Mammary epithelial cell (primary cell): ENCODE measurements at regions not wholly inside any gene's neighbourhood (a gene's known extent, or its start where the extent isn't known, plus 50 kb on each side); places are given as distances from the start of the nearest gene placed in this dataset.

Experiments
- CTCF ChIP-seq, 2 donors: IDR thresholded peaks in 1 of 2; conservative IDR thresholded peaks in 1 of 2; 2 replicates each; pipeline ENCODE4 v1.5.1; 2011 to 2012; ENCODE audit warnings: inconsistent platforms in 2 of 2, low read length in 2 of 2, mild to moderate bottlenecking in 2 of 2, control low read depth in 1 of 2, low read depth in 1 of 2; ENCODE audit not compliant: insufficient read depth in 1 of 2; ENCODE audit errors: extremely low read depth in 1 of 2
- EZH2 ChIP-seq: IDR thresholded peaks from 2 replicates; pipeline ENCODE4 v1.6.1; 2012; ENCODE audit warnings: low read length, inconsistent platforms, borderline replicate concordance

- no peak for TF ChIP-seq EZH2
- no peak for TF ChIP-seq CTCF (conservative IDR thresholded peaks at IDR 0.05 in 1 of 2, IDR thresholded peaks at IDR 0.05 in 1 of 2; ENCODE audit: extremely low read depth in 1 of 2, insufficient read depth in 1 of 2, low read depth in 1 of 2, low read length in 2 of 2)
These were observed 170.1 kb upstream of the PWP1 start for GRCh38 chr12:107515446-107515958.
